ENCODE measurements at regions not wholly inside any gene's neighbourhood (a gene's known extent, or its start where the extent isn't known, plus 50 kb on each side); places are given as distances from the start of the nearest gene placed in this dataset. TPM values are rescaled to one million over a fixed set of nuclear protein-coding genes. Genes with fewer than 3 reads are reported as not detected.

Small RNAs in the stretch of these regions (microRNA-seq; reads per million reads assigned to microRNA genes)
- not detected for gene MIR7158 (ENCODE audit: unreplicated experiment)
- not detected for gene MIR7515 (ENCODE audit: unreplicated experiment)
